ENCODE measurements at regions not wholly inside any gene's neighbourhood (a gene's known extent, or its start where the extent isn't known, plus 50 kb on each side); places are given as distances from the start of the nearest gene placed in this dataset.

- no peak for TF ChIP-seq CTCF (conservative IDR thresholded peaks at IDR 0.05; ENCODE audit: low read length)
- no peak for TF ChIP-seq EZH2phosphoT487 (IDR thresholded peaks at IDR 0.05; ENCODE audit: borderline replicate concordance, low read depth, low read length)
Observed at GRCh38 chr20:56708991-56709390, 79.9 kb downstream of the TFAP2C start.

Measured in OCI-LY7 (cell line).